Upper lobe of left lung (tissue), 4 donors: ENCODE measurements at regions not wholly inside any gene's neighbourhood (a gene's known extent, or its start where the extent isn't known, plus 50 kb on each side); places are given as distances from the start of the nearest gene placed in this dataset.

ENCODE experiments used
- EP300 ChIP-seq, 4 donors: sonication (generic); formaldehyde crosslinking; IDR thresholded peaks; one replicate each; pipeline ENCODE4 v1.5.1; 2017; ENCODE audit warnings: antibody characterized with exemption in 4 of 4, control low read depth in 2 of 4
- POLR2A ChIP-seq, 4 donors: fragments of 450-650 bp; IDR thresholded peaks; one replicate each; pipeline ENCODE4 v1.5.1; 2016 to 2017; ENCODE audit warnings: antibody characterized with exemption in 4 of 4, mild to moderate bottlenecking in 2 of 4
- POLR2AphosphoS5 ChIP-seq, 2 donors: sonication (generic); formaldehyde crosslinking; IDR thresholded peaks; one replicate each; pipeline ENCODE4 v1.5.1; 2017; ENCODE audit warnings: antibody characterized with exemption in 2 of 2
- TF ChIP-seq, protein P1 (sequence below), 6 experiments: fragments of 450-650 bp in 4 of 6; fragments of 200-600 bp in 2 of 6; sonication (generic) in 2 of 6; IDR thresholded peaks; one replicate each; pipeline ENCODE4 v1.5.1; 2016 to 2019; ENCODE audit warnings: antibody characterized with exemption in 6 of 6

GRCh38 chr5:21221616-21222015 lies 1233.6 kb upstream of the CDH18 start:
- TF ChIP-seq, protein P1, sequence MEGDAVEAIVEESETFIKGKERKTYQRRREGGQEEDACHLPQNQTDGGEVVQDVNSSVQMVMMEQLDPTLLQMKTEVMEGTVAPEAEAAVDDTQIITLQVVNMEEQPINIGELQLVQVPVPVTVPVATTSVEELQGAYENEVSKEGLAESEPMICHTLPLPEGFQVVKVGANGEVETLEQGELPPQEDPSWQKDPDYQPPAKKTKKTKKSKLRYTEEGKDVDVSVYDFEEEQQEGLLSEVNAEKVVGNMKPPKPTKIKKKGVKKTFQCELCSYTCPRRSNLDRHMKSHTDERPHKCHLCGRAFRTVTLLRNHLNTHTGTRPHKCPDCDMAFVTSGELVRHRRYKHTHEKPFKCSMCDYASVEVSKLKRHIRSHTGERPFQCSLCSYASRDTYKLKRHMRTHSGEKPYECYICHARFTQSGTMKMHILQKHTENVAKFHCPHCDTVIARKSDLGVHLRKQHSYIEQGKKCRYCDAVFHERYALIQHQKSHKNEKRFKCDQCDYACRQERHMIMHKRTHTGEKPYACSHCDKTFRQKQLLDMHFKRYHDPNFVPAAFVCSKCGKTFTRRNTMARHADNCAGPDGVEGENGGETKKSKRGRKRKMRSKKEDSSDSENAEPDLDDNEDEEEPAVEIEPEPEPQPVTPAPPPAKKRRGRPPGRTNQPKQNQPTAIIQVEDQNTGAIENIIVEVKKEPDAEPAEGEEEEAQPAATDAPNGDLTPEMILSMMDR (IDR thresholded peaks at IDR 0.05), result no peak
- TF ChIP-seq POLR2A (IDR thresholded peaks at IDR 0.05), result no peak
- no peak for TF ChIP-seq EP300 (IDR thresholded peaks at IDR 0.05)
- TF ChIP-seq POLR2AphosphoS5 (IDR thresholded peaks at IDR 0.05), result no peak
